Spinal cord (tissue), 9 donors: ENCODE measurements at regions not wholly inside any gene's neighbourhood (a gene's known extent, or its start where the extent isn't known, plus 50 kb on each side); places are given as distances from the start of the nearest gene placed in this dataset.
"Not testable (repeated sequence)": the region's sequence is repeated elsewhere in the genome, so short reads cannot be mapped to it uniquely, and the experiment has no call there.

Source experiments
- DNase-seq, 6 donors: peaks; one replicate each; pipeline versions ENCODE4 v3.0.0 to v3.0.0-alpha.2; 2013 to 2015; ENCODE audit warnings: low spot score in 6 of 6, low read depth in 4 of 6
- H3K27ac ChIP-seq: one replicate; pipeline ENCODE4 v1.5.1; 2013; ENCODE audit warnings: low read depth, low read length, control low read depth
- H3K27me3 ChIP-seq: one replicate; pipeline ENCODE4 v1.6.1; 2013; ENCODE audit warnings: low read length; ENCODE audit not compliant: control insufficient read depth, insufficient read depth
- H3K36me3 ChIP-seq: one replicate; pipeline ENCODE4 v1.6.1; 2013; ENCODE audit warnings: low read length; ENCODE audit not compliant: control insufficient read depth, insufficient read depth
- H3K4me1 ChIP-seq: one replicate; pipeline ENCODE4 v1.6.1; 2013; ENCODE audit warnings: low read length; ENCODE audit not compliant: control insufficient read depth, insufficient read depth
- H3K4me3 ChIP-seq: one replicate; pipeline ENCODE4 v1.5.1; 2013; ENCODE audit warnings: low read depth, low read length, control low read depth
- H3K9me3 ChIP-seq: one replicate; pipeline ENCODE4 v1.6.1; 2013; ENCODE audit warnings: low read length; ENCODE audit not compliant: control insufficient read depth, insufficient read depth
- WGBS: methylation state at CpG from one replicate; pipeline ENCODE4 v1.1.5; 2013; ENCODE audit warnings: missing lambda C conversion rate; ENCODE audit not compliant: insufficient coverage; 5-methylcytosine and 5-hydroxymethylcytosine counted together
- donor health status: healthy.

DNA sequence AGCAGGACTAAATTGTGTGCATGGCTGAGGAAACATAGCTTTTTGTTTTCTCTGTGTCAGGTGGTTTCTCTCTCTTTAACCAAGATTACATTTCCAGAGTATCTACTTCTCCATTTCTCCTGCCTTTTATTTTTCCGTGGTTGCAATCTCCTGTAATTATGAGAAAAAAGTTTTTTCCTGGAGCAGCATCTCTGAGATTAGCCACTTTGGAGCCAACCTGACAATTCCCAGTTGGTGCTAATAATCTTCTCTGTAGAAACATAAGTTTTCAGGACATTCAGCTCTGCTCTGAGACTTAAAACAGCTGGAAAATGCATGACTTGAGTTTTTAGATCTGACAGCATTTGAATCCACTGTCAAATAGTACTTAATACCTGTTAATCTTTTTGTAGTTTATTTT is 67.1 kb upstream of the GAS1 start:
- H3K4me3 ChIP-seq, result no peak overlapping the region
- H3K4me1 ChIP-seq, result no peaks in the 10 kb centered on the region
- no peaks in the 10 kb centered on the region for H3K27me3 ChIP-seq
- no peaks in the 10 kb centered on the region for H3K9me3 ChIP-seq
- no peak for DNase-seq
- no peaks in the 10 kb centered on the region for H3K36me3 ChIP-seq
- H3K27ac ChIP-seq, result no peak overlapping the region
- WGBS, result no CpG with 5 or more reads among the region's 1 CpG

DNA sequence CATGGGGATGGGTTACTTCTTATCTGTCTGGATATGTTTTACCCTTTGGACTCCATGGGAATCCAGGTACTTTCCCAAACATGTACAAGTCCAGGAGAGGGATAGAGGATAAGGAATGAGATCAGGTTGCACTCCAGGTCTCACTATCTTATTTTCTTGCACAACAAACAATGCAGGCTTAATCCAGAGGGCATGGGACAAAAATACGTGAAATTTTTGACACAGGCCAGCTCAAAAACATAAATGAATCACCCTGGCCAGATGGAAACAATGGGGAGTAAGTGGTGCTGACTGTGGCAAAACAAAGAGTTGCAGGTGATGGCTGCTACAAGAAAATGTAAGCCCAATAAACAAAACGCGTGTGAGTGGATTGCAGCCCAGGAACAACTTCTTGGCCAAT is 69.4 kb upstream of the GAS1 start:
- Histone ChIP-seq H3K4me1 (no peaks in the 10 kb centered on the region), H3K27me3 (no peaks in the 10 kb centered on the region), H3K27ac (no peak overlapping the region), H3K36me3 (no peaks in the 10 kb centered on the region), H3K9me3 (no peaks in the 10 kb centered on the region), H3K4me3 (no peak overlapping the region)
- DNase-seq, result no peak
- WGBS, result 84% methylated on average over 2 of the region's 3 CpGs

DNA sequence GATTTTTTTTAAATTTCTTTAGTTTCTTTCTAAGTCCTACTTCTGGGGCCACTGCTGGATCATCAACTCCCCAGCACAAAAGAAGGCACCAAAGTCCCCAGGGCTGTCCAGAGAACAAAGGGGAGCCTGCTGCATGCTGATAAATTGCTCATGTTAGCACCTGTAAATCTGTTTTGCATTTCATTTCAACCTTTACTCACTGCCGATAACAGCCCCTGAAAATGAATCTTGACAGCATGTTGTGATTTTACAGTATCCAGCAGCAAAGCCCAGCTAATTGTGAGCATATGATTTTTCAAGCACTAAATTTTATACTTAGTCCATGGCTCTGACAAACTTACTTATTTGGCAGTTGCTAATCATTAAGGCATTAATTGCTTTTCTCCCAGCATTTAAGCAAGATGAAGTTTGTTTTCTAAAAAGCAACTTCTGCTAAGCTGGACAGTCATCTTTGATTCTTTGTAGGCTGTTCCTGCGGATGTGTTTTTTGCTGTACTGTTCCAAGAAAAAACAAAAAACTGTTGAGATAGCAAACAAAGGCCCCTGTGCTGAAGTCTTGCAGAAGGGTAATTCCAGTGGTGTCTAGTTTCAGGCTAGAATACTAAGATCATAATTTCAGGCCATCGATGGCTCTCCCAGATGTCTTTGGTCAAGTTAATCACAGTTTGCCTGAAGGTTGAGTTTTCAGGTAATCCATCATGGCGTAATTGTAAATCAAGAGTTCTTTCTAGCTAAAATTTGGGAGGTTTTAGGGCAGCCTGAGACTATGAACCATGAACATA is 73.1 kb upstream of the GAS1 start:
- Histone ChIP-seq H3K9me3 (no peaks in the 10 kb centered on the region), H3K36me3 (no peaks in the 10 kb centered on the region), H3K4me1 (no peaks in the 10 kb centered on the region), H3K27ac (peak overlapping the region; percentile 20), H3K4me3 (no peak overlapping the region), H3K27me3 (no peaks in the 10 kb centered on the region)
- WGBS, result 49% methylated on average over 4 of the region's 4 CpGs
- no peak for DNase-seq

DNA sequence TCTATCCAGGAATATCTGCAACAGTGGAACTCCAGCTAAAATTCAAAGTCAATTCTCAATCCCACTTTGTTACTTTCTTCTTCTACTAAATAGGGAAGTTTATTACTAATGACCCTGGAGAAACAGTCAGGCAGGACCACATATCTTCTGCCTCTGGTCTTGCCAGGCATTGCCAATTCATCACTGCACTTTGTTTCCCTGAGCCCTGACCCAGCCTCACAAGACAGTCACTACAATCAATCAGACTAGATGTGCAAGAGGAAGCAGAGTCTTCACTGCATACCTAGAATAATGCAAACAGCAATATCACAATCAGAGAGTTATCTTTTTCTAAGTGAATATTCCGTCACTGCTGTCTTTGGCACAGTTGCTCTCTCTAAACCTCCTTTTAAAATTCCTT is 74.9 kb upstream of the GAS1 start:
- no peak for DNase-seq
- no CpG with 5 or more reads among the region's 1 CpG for WGBS
- H3K27ac ChIP-seq, result no peak overlapping the region
- no peaks in the 10 kb centered on the region for H3K4me1 ChIP-seq
- no peak overlapping the region for H3K4me3 ChIP-seq
- no peaks in the 10 kb centered on the region for H3K36me3 ChIP-seq
- no peaks in the 10 kb centered on the region for H3K9me3 ChIP-seq
- H3K27me3 ChIP-seq, result no peaks in the 10 kb centered on the region

DNA sequence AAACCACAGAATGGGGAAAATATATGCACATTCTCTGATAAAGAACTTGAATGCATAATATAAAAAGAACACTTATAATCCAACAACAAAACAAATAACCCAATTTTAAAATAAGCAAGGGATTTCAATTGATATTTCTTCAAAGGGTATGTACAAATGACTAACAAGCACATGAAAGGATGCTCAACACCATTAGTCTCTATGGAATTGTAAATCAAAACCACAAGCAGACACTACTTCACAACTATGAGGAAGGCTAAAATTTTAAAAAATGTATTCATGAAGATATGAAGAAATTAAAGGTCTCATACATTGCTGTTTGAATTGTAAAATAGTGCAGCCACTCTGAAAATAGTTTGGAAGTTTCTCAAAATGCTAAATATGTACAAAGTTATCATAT is 78.9 kb upstream of the GAS1 start:
- Histone ChIP-seq H3K27ac (no peak overlapping the region), H3K4me3 (no peak overlapping the region), H3K9me3 (no peaks in the 10 kb centered on the region), H3K4me1 (no peaks in the 10 kb centered on the region), H3K36me3 (no peaks in the 10 kb centered on the region), H3K27me3 (no peaks in the 10 kb centered on the region)
- no peak for DNase-seq

DNA sequence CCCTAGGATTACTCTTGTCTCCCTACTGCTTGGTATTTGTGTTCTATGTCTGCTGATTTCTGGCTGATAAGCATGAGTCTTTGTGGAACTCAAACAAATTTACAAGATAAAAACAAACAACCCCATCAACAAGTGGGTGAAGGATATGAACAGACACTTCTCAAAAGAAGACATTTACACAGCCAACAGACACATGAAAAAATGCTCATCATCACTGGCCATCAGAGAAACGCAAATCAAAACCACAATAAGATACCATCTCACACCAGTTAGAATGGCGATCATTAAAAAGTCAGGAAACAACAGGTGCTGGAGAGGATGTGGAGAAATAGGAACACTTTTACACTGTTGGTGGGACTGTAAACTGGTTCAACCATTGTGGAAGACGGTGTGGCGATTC is 81.5 kb upstream of the GAS1 start:
- H3K36me3 ChIP-seq, DNase-seq, H3K4me1 ChIP-seq, H3K27ac ChIP-seq, H3K9me3 ChIP-seq, H3K4me3 ChIP-seq, H3K27me3 ChIP-seq: not testable (repeated sequence)
- WGBS, result no CpG with 5 or more reads among the region's 4 CpGs

DNA sequence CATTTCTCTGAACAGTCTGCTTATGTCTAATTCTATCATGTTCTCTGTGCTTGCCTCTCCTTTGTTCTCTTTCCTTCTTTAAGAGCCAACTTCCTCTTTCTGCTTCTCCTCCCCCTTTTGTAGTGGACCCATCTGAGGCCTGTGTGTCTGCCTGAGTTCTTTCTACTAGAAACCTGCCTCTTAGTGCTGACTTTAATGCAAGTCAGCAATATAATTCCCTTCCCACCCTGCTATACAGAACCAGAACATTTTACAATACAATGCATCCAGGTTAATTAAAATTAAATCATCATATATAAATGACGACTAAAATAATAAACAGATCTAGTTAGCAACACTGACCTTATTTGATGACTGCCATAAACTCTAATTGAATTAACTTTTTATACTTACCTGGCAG is 82.6 kb upstream of the GAS1 start:
- Histone ChIP-seq H3K4me1 (no peaks in the 10 kb centered on the region), H3K36me3 (no peaks in the 10 kb centered on the region), H3K27ac (no peak overlapping the region), H3K4me3 (no peak overlapping the region), H3K9me3 (no peaks in the 10 kb centered on the region), H3K27me3 (no peaks in the 10 kb centered on the region)
- no CpG with 5 or more reads among the region's 1 CpG for WGBS
- no peak for DNase-seq

DNA sequence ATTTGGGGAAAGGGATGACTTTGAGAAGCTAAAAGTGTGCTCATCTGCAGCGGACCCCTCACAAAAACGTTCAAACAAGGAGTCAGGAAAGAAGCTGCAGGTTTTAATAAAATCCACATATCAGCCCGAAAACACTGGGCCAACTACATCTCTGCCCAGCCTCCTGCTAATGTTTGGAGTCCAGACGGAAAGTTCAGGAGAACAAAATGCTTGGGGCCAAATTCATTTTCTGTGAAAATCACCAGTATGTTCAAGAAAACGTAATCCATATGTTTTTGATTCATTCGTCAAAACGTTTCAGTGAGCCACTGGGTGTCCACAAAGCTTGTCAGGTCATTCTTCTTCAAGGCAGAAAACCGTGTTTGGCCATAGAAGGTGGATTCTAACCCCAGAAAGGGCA is 87.5 kb upstream of the GAS1 start:
- H3K27me3 ChIP-seq, result no peaks in the 10 kb centered on the region
- H3K9me3 ChIP-seq, result no peaks in the 10 kb centered on the region
- no peak overlapping the region for H3K4me3 ChIP-seq
- H3K27ac ChIP-seq, result no peak overlapping the region
- WGBS, result 80% methylated on average over 8 of the region's 8 CpGs
- DNase-seq, result no peak
- no peaks in the 10 kb centered on the region for H3K36me3 ChIP-seq
- no peaks in the 10 kb centered on the region for H3K4me1 ChIP-seq

DNA sequence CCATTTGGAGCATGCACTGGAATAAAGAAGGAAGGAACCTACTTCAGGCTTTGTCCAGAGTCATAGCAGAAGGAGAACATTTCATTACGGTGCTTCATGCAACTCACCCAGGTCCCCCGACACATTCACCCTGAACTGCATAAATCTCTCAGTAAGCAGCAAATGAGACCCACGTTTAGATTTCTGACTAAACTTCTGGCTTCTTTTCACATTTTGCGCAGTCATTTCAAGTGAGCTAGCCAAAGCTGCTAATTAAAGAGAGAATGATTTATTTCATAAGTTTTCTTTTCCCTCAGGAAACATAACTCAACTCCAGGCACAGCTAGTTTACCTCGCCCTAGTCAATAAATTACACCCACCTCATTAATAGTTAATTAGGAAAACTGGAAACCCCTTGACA is 88.6 kb upstream of the GAS1 start:
- Histone ChIP-seq H3K4me1 (no peaks in the 10 kb centered on the region), H3K27ac (no peak overlapping the region), H3K27me3 (no peaks in the 10 kb centered on the region), H3K36me3 (no peaks in the 10 kb centered on the region), H3K9me3 (no peaks in the 10 kb centered on the region), H3K4me3 (no peak overlapping the region)
- no CpG with 5 or more reads among the region's 5 CpGs for WGBS
- peak in 1 of 6 donors; percentile 18 for DNase-seq

DNA sequence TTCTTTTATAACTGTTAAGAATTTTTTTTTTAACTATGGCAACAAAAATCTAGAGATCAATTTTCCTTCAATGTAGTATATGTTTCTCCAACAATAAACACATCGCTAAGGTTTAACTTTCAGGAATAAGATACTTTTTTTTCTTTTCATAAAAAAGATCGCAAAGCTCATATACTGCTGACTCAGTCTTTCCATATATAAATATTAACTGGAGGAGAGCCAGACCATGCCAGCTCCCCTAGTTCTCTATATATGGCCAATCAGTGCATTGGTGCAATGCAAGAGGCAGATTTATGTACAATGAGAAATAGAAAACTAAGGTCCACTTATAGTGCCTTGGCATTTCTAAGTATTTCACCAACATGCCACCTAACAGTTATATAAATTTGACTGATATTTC is 89.2 kb upstream of the GAS1 start:
- Histone ChIP-seq H3K4me1 (no peaks in the 10 kb centered on the region), H3K27ac (no peak overlapping the region), H3K36me3 (no peaks in the 10 kb centered on the region), H3K27me3 (no peaks in the 10 kb centered on the region), H3K4me3 (no peak overlapping the region), H3K9me3 (no peaks in the 10 kb centered on the region)
- no CpG with 5 or more reads among the region's 2 CpGs for WGBS
- no peak for DNase-seq
